Neural cell (in vitro differentiated cells): ENCODE measurements at regions not wholly inside any gene's neighbourhood (a gene's known extent, or its start where the extent isn't known, plus 50 kb on each side); places are given as distances from the start of the nearest gene placed in this dataset.

ENCODE experiments used
- H2AFZ ChIP-seq: fragments of 200-600, 300-800 bp; sonication (generic), shearing (Covaris generic); 2 replicates; pipeline ENCODE4 v1.6.0; 2014; ENCODE audit warnings: low read depth, mild to moderate bottlenecking, antibody characterized with exemption, low read length, moderate library complexity
- H3F3A ChIP-seq: fragments of 200-600 bp; shearing (Covaris generic); 2 replicates; pipeline ENCODE4 v1.6.1; 2016; ENCODE audit warnings: mild to moderate bottlenecking, moderate library complexity, mixed read lengths, antibody characterized with exemption, low read length; ENCODE audit not compliant: insufficient read depth, poor library complexity, severe bottlenecking
- H3K27ac ChIP-seq: fragments of 200-600, 300-800 bp; sonication (generic), shearing (Covaris generic); 2 replicates; pipeline ENCODE4 v1.5.1; 2014; ENCODE audit warnings: mild to moderate bottlenecking, low read length, moderate library complexity
- H3K27me3 ChIP-seq: fragments of 300-800, 200-600 bp; sonication (generic), shearing (Covaris generic); 2 replicates; pipeline ENCODE4 v1.6.0; 2014; ENCODE audit warnings: mild to moderate bottlenecking, low read depth, low read length, moderate library complexity; ENCODE audit not compliant: insufficient read depth
- H3K36me3 ChIP-seq: fragments of 300-800, 200-600 bp; sonication (generic), shearing (Covaris generic); 2 replicates; pipeline ENCODE4 v1.5.1; 2014; ENCODE audit warnings: mild to moderate bottlenecking, antibody characterized with exemption, low read length, moderate library complexity; ENCODE audit not compliant: insufficient read depth
- H3K4me2 ChIP-seq: fragments of 300-800, 200-600 bp; sonication (generic), shearing (Covaris generic); 2 replicates; pipeline ENCODE4 v1.6.0; 2014; ENCODE audit warnings: mild to moderate bottlenecking, low read length
- H3K4me3 ChIP-seq: fragments of 300-800, 200-600 bp; sonication (generic), shearing (Covaris generic); 2 replicates; pipeline ENCODE4 v1.5.1; 2014; ENCODE audit warnings: mild to moderate bottlenecking, low read length, moderate library complexity
- H3K79me2 ChIP-seq: fragments of 200-600 bp; shearing (Covaris generic); replicated peaks from 2 replicates; pipeline ENCODE4 v1.6.0; 2014; ENCODE audit warnings: mild to moderate bottlenecking, low read length, moderate library complexity; ENCODE audit not compliant: insufficient read depth
- H3K9ac ChIP-seq: fragments of 300-800, 200-600 bp; sonication (generic), shearing (Covaris generic); 2 replicates; pipeline ENCODE4 v1.6.1; 2016; ENCODE audit warnings: mild to moderate bottlenecking, low read length, mixed read lengths
- H3K9me2 ChIP-seq: fragments of 200-600 bp; shearing (Covaris generic); 2 replicates; pipeline ENCODE4 v1.6.1; 2016; ENCODE audit warnings: mild to moderate bottlenecking, low read length, mixed read lengths; ENCODE audit not compliant: insufficient read depth
- H3K9me3 ChIP-seq: fragments of 200-600, 300-800 bp; sonication (generic), shearing (Covaris generic); 2 replicates; pipeline ENCODE4 v1.6.1; 2016; ENCODE audit warnings: mild to moderate bottlenecking, mixed run types, low read length, moderate library complexity, mixed read lengths
- H4K20me1 ChIP-seq: fragments of 200-600 bp; shearing (Covaris generic); 2 replicates; pipeline ENCODE4 v1.6.1; 2016; ENCODE audit warnings: mild to moderate bottlenecking, mixed run types; ENCODE audit not compliant: insufficient read depth
- CTCF ChIP-seq: fragments of 450-650 bp; IDR thresholded peaks from 2 replicates; pipeline ENCODE4 v1.5.1; 2014; ENCODE audit warnings: antibody characterized with exemption, mild to moderate bottlenecking, moderate library complexity; ENCODE audit not compliant: poor library complexity, severe bottlenecking
- EP300 ChIP-seq: fragments of 450-650 bp; conservative IDR thresholded peaks from 2 replicates; pipeline ENCODE4 v1.6.1; 2014; ENCODE audit warnings: antibody characterized with exemption, mild to moderate bottlenecking, moderate library complexity; ENCODE audit not compliant: poor library complexity, severe bottlenecking
- EZH2 ChIP-seq: fragments of 200-600, 300-800 bp; shearing (Covaris generic), sonication (generic); IDR thresholded peaks from 2 replicates; pipeline ENCODE4 v1.6.1; 2014; ENCODE audit warnings: antibody characterized with exemption, low read length, borderline replicate concordance, mild to moderate bottlenecking; ENCODE audit not compliant: insufficient read depth, poor library complexity, severe bottlenecking
- MXI1 ChIP-seq: fragments of 450-650 bp; conservative IDR thresholded peaks from 2 replicates; pipeline ENCODE4 v1.6.1; 2014; ENCODE audit warnings: antibody characterized with exemption, mild to moderate bottlenecking; ENCODE audit not compliant: poor library complexity, severe bottlenecking
- POLR2AphosphoS5 ChIP-seq: IDR thresholded peaks from 2 replicates; pipeline ENCODE4 v1.6.1; 2012
- RAD21 ChIP-seq: fragments of 450-650 bp; conservative IDR thresholded peaks from 2 replicates; pipeline ENCODE4 v1.6.1; 2014; ENCODE audit warnings: antibody characterized with exemption, mild to moderate bottlenecking, moderate library complexity
- REST ChIP-seq: IDR thresholded peaks from 2 replicates; pipeline ENCODE4 v1.6.1; 2012; ENCODE audit warnings: borderline replicate concordance
- SMC3 ChIP-seq: fragments of 450-650 bp; conservative IDR thresholded peaks from 2 replicates; pipeline ENCODE4 v1.6.1; 2014; ENCODE audit warnings: antibody characterized with exemption, mild to moderate bottlenecking, moderate library complexity; ENCODE audit not compliant: poor library complexity
- TAF1 ChIP-seq: IDR thresholded peaks from 2 replicates; pipeline ENCODE4 v1.6.1; 2012; ENCODE audit warnings: low read depth

GRCh38 chr6:78340755-78341154 lies 526.6 kb upstream of the IRAK1BP1 start:
- Histone ChIP-seq H2AFZ (no peak overlapping the region), H3K27ac (no peak overlapping the region), H3K27me3 (no peaks in the 10 kb centered on the region), H3K36me3 (no peaks in the 10 kb centered on the region), H4K20me1 (no peaks in the 10 kb centered on the region), H3K79me2 (no peaks in the 10 kb centered on the region), H3K9me2 (no peaks in the 10 kb centered on the region), H3K9ac (no peak overlapping the region), H3K9me3 (no peaks in the 10 kb centered on the region), H3K4me2 (no peak overlapping the region), H3F3A (no peaks in the 10 kb centered on the region), H3K4me3 (no peak overlapping the region)
- TF ChIP-seq REST = no peak
- TF ChIP-seq RAD21 = no peak
- TF ChIP-seq SMC3 = no peak
- TF ChIP-seq MXI1 = no peak

GRCh38 chr6:78345882-78346281 lies 521.5 kb upstream of the IRAK1BP1 start:
- no peaks in the 10 kb centered on the region for H3F3A ChIP-seq
- H3K4me3 ChIP-seq = no peak overlapping the region
- no peak overlapping the region for H2AFZ ChIP-seq
- no peaks in the 10 kb centered on the region for H3K9me2 ChIP-seq
- H3K36me3 ChIP-seq = no peaks in the 10 kb centered on the region
- no peak overlapping the region for H3K4me2 ChIP-seq
- TF ChIP-seq CTCF = no peak
- TF ChIP-seq TAF1 = no peak
- TF ChIP-seq SMC3 = no peak
- no peak for TF ChIP-seq EP300
- TF ChIP-seq MXI1 = no peak
- no peak for TF ChIP-seq EZH2
- TF ChIP-seq REST = no peak
- TF ChIP-seq POLR2AphosphoS5 = no peak
- no peak for TF ChIP-seq RAD21
- no peaks in the 10 kb centered on the region for H3K9me3 ChIP-seq
- no peaks in the 10 kb centered on the region for H3K27me3 ChIP-seq
- H4K20me1 ChIP-seq = no peaks in the 10 kb centered on the region
- H3K79me2 ChIP-seq = no peaks in the 10 kb centered on the region
- no peak overlapping the region for H3K9ac ChIP-seq
- no peak overlapping the region for H3K27ac ChIP-seq
